ENCODE measurements at regions not wholly inside any gene's neighbourhood (a gene's known extent, or its start where the extent isn't known, plus 50 kb on each side); places are given as distances from the start of the nearest gene placed in this dataset.

DNA sequence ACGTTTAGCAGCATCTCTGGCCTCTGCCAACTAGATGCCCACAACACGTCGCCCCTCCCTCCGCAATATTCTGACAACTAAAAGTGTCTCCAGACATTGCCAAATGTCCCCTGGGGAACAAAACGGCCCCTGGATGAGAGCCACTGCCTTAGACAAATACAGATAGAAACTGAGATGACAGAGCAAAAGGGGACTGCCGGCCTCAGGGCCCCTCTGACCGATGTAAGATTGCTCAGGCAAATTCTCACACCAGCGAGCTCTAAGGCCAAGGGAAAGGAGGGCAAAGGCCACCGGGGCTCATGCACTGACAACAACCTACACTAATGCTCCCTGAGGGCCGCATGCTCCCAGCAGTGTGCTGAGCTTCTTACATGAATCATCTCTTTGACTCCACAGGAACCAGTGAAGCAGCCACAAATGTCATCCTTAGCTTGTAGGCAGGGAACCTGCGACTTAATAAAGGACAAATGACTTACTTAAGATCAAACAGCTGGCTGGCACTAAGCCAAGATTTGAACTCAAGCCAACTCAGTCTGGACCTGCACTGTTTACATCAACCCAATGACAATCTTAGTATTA is 228.5 kb downstream of the TTC32 start:
- CTCF ChIA-PET: interaction anchor here (0.8 to 1.4 kb wide), 2 partner anchors 185 to 1154 kb away, joined by 3 read pairs; no protein-coding TSS in a partner anchor
- Histone ChIP-seq H3K9me3 (ENCODE audit: control insufficient read depth, insufficient read depth, low read length) (no peaks in the 10 kb centered on the region), H3K27me3 (ENCODE audit: control insufficient read depth, insufficient read depth, low read length) (no peaks in the 10 kb centered on the region), H3K27ac (ENCODE audit: low read depth, low read length) (no peak overlapping the region), H3K4me3 (ENCODE audit: low read depth, low read length) (no peak overlapping the region)
- TF ChIP-seq, protein P1, sequence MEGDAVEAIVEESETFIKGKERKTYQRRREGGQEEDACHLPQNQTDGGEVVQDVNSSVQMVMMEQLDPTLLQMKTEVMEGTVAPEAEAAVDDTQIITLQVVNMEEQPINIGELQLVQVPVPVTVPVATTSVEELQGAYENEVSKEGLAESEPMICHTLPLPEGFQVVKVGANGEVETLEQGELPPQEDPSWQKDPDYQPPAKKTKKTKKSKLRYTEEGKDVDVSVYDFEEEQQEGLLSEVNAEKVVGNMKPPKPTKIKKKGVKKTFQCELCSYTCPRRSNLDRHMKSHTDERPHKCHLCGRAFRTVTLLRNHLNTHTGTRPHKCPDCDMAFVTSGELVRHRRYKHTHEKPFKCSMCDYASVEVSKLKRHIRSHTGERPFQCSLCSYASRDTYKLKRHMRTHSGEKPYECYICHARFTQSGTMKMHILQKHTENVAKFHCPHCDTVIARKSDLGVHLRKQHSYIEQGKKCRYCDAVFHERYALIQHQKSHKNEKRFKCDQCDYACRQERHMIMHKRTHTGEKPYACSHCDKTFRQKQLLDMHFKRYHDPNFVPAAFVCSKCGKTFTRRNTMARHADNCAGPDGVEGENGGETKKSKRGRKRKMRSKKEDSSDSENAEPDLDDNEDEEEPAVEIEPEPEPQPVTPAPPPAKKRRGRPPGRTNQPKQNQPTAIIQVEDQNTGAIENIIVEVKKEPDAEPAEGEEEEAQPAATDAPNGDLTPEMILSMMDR (IDR thresholded peaks at IDR 0.05; ENCODE audit: low read depth, low read length): no peak
- POLR2A ChIA-PET: no interaction called here
- DNase-seq (ENCODE audit: low read depth, low spot score): no peak

DNA sequence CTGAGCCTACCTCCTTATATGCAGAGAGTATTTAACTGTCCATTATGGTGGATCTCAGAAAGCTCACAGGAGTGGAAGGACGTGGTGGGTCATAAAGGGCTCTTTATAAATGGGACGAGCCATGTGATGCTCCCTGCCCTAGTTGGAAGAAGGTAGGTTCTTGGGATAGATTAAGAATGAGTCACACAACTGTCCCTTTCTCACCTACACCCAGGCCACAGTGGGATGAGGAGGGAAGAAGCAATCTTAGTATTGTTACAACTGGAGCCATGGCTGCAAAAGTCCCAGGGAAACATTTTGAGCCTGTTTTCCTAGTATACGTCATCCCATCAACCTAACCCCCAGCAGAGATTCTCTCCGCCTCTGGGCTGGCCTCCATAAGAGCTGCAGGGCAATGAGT is 229.9 kb downstream of the TTC32 start:
- ChIA-PET CTCF (no interaction called here), POLR2A (no interaction called here)
- no peak for DNase-seq (ENCODE audit: low read depth, low spot score)
- TF ChIP-seq, protein P1 (IDR thresholded peaks at IDR 0.05; ENCODE audit: low read depth, low read length): no peak
- Histone ChIP-seq H3K27ac (ENCODE audit: low read depth, low read length) (no peak overlapping the region), H3K4me3 (ENCODE audit: low read depth, low read length) (no peak overlapping the region), H3K27me3 (ENCODE audit: control insufficient read depth, insufficient read depth, low read length) (no peaks in the 10 kb centered on the region), H3K9me3 (ENCODE audit: control insufficient read depth, insufficient read depth, low read length) (no peaks in the 10 kb centered on the region)

DNA sequence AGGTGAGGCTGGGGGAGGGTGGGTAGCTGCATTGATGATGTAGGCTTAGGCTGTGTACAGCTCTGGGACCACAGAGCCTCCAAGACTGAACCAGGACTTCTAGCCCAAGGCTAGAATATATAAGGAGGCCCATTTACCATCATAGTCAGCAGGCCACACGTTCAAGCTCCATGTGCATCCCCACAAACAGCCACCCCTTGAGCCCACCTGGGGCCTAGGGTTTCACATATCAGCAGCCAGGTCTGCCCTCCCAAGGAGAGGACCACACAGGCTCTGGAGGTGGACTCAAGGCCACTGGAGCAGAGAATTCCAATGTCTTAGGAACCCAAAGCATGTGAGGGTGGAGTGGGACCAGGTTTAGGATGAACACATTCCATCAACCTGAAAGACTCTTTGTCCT is 230.5 kb downstream of the TTC32 start:
- POLR2A ChIA-PET: no interaction called here
- TF ChIP-seq, protein P1 (IDR thresholded peaks at IDR 0.05; ENCODE audit: low read depth, low read length): no peak
- CTCF ChIA-PET: interaction anchor here (0.7 kb wide), 1 partner anchor 380 kb away, joined by 3 read pairs; the partner anchor contains the start of gene LAPTM4A

DNA sequence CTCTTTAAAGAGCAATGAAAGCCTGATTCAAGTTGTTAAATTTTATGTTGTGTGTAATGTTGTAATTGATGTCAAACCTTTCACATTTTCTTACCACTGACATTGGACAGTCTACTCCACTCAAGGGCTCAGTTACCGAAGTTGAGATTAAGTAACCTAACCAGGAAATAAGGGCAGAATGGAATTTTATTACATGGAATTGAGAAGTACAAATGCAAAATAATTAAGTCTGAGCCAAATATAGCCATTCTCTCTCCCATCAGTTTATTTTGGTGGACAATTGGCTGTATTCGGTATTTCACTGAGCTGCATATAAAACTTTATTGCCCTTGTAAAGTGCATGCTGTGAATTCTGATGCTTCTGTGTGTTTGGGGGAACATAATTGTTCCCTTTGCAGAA is 231.5 kb downstream of the TTC32 start:
- POLR2A ChIA-PET: no interaction called here
- CTCF ChIA-PET: no interaction called here
- no peak for DNase-seq (ENCODE audit: low read depth, low spot score)
- H3K4me3 ChIP-seq (ENCODE audit: low read depth, low read length): no peak overlapping the region
- no peaks in the 10 kb centered on the region for H3K27me3 ChIP-seq (ENCODE audit: control insufficient read depth, insufficient read depth, low read length)
- no peak overlapping the region for H3K27ac ChIP-seq (ENCODE audit: low read depth, low read length)
- H3K9me3 ChIP-seq (ENCODE audit: control insufficient read depth, insufficient read depth, low read length): no peaks in the 10 kb centered on the region
- TF ChIP-seq, protein P1 (IDR thresholded peaks at IDR 0.05; ENCODE audit: low read depth, low read length): no peak

More for the DNA sequence above, 230.5 kb downstream of the TTC32 start:
- DNase-seq (ENCODE audit: low read depth, low spot score): no peak
- Histone ChIP-seq H3K4me3 (ENCODE audit: low read depth, low read length) (no peak overlapping the region), H3K27ac (ENCODE audit: low read depth, low read length) (no peak overlapping the region), H3K27me3 (ENCODE audit: control insufficient read depth, insufficient read depth, low read length) (no peaks in the 10 kb centered on the region), H3K9me3 (ENCODE audit: control insufficient read depth, insufficient read depth, low read length) (no peaks in the 10 kb centered on the region)

DNA sequence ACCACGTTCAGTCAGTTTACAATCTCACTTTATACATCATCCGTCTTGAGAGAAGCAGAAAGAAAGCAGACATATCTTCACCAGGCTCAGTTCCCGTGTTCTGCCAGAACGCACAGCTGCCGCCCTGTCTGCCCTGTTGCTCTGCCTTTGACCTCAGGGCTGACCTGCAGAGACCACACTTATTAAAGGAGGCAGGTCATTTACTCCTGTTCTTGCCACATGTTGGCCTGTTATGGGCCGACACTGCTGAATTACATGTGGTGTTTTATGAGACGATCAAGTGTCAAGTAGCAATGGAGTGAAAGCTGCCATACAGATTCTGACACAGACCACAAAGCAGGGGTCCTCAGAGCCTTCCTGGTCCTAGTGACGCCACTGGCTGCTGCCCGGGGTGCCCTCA is 232.2 kb downstream of the TTC32 start:
- no peak for DNase-seq (ENCODE audit: low read depth, low spot score)
- POLR2A ChIA-PET: no interaction called here
- no peak overlapping the region for H3K27ac ChIP-seq (ENCODE audit: low read depth, low read length)
- no peak overlapping the region for H3K4me3 ChIP-seq (ENCODE audit: low read depth, low read length)
- TF ChIP-seq, protein P1 (IDR thresholded peaks at IDR 0.05; ENCODE audit: low read depth, low read length): no peak
- H3K27me3 ChIP-seq (ENCODE audit: control insufficient read depth, insufficient read depth, low read length): no peaks in the 10 kb centered on the region
- CTCF ChIA-PET: no interaction called here
- no peaks in the 10 kb centered on the region for H3K9me3 ChIP-seq (ENCODE audit: control insufficient read depth, insufficient read depth, low read length)
